COLO668 (cell line): ENCODE measurements at regions not wholly inside any gene's neighbourhood (a gene's known extent, or its start where the extent isn't known, plus 50 kb on each side); places are given as distances from the start of the nearest gene placed in this dataset.

Experiments
- DNase-seq: peaks from one replicate; lab custom pipeline; 2025; ENCODE audit not compliant: unreplicated experiment; lab: John Stamatoyannopoulos, UW

GRCh38 chr14:58812050-58812910, 174.5 kb downstream of the DACT1 start:
- no peak for DNase-seq

GRCh38 chr14:58813745-58814144, 176.0 kb downstream of the DACT1 start:
- DNase-seq: no peak

- DNase-seq: no peak
Measured at GRCh38 chr14:58814466-58814865, 176.7 kb downstream of the DACT1 start.

GRCh38 chr14:58815161-58815701, 177.5 kb downstream of the DACT1 start:
- DNase-seq: no peak

GRCh38 chr14:58815794-58816193, 178.0 kb downstream of the DACT1 start:
- DNase-seq: no peak

- DNase-seq: no peak
Measured at GRCh38 chr14:58816416-58817115, 178.8 kb downstream of the DACT1 start.

GRCh38 chr14:58817846-58818245, 180.1 kb downstream of the DACT1 start:
- no peak for DNase-seq

GRCh38 chr14:58820032-58820431, 182.3 kb downstream of the DACT1 start:
- DNase-seq: no peak

GRCh38 chr14:58821421-58821820, 183.7 kb downstream of the DACT1 start:
- DNase-seq: no peak

- peak; percentile 27 for DNase-seq
Measured at GRCh38 chr14:58822856-58823255, 185.1 kb downstream of the DACT1 start.

GRCh38 chr14:58823312-58823711, 185.6 kb downstream of the DACT1 start:
- no peak for DNase-seq

- DNase-seq: no peak
Measured at GRCh38 chr14:58824106-58824505, 186.3 kb downstream of the DACT1 start.

- no peak for DNase-seq
Measured at GRCh38 chr14:58824796-58825195, 187.0 kb downstream of the DACT1 start.

- no peak for DNase-seq
Measured at GRCh38 chr14:58825606-58826005, 187.8 kb downstream of the DACT1 start.

GRCh38 chr14:58826845-58827686, 189.3 kb downstream of the DACT1 start:
- no peak for DNase-seq

GRCh38 chr14:58828298-58828697, 190.5 kb downstream of the DACT1 start:
- DNase-seq: no peak

GRCh38 chr14:58829594-58829993, 191.8 kb downstream of the DACT1 start:
- peak; percentile 35 for DNase-seq

- no peak for DNase-seq
Measured at GRCh38 chr14:58830121-58830520, 192.4 kb downstream of the DACT1 start.

- no peak for DNase-seq
Measured at GRCh38 chr14:58832095-58832521, 194.3 kb downstream of the DACT1 start.

- DNase-seq: no peak
Measured at GRCh38 chr14:58833634-58834378, 196.0 kb downstream of the DACT1 start.
